NCI-H2107 (cell line): ENCODE measurements at regions not wholly inside any gene's neighbourhood (a gene's known extent, or its start where the extent isn't known, plus 50 kb on each side); places are given as distances from the start of the nearest gene placed in this dataset.
"Not testable (repeated sequence)": the region's sequence is repeated elsewhere in the genome, so short reads cannot be mapped to it uniquely, and the experiment has no call there.

Source experiments
- DNase-seq: peaks from one replicate; lab custom pipeline; 2025; lab: John Stamatoyannopoulos, UW

DNA sequence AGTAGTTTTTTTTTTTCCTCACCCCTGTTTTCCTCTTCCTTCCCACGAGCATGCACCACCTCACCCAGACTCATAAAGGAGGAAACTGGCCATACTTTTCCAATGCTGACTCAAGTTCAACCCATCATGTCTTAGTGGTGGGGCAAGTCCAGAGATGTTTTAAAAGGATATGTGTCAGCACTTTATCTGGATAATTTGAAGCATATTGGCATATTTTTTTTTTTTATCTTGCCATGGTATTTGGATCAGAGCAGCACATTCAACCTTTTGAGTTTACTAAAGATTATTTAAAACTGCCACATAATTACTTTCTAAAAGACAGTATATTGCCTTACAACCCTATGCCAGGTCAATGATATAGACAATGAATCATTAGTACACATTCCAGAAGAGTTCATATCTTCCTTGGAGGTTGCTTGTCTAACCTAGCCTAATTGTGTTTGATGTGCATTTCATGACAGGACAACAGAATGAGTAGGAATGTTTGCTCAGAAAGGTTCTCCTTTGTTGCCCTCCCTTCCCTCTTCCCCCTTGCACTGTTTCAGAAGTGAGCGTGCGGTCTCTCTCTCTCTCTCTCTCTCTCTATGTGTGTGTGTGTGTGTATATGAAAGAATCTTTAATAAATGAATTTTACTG lies 950.7 kb upstream of the FAM98A start:
- DNase-seq: no peak

- DNase-seq: no peak
Measured at GRCh38 chr2:34547900-34548299, 948.8 kb upstream of the FAM98A start.

DNA sequence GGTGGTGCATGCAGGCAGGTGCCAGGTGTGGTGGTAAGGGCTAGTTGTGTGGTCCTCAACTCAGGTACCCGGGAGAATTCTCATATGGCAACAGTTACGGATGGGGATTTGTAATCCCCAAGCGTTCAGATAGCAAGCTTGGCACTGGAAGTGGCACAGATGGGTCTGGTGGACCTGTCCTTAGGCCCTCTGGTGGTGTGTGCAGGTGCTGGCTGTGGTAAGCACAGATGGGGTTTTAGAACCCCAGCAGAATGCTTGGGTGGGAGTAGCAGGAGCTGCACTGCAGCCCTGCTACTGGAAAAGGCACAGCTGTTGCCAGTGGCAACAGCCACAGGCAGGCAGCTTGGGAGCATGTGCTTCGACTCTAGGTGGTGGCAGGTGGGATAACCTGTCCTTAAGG lies 948.2 kb upstream of the FAM98A start:
- no peak for DNase-seq

GRCh38 chr2:34545486-34546136 lies 946.5 kb upstream of the FAM98A start:
- DNase-seq: no peak

DNA sequence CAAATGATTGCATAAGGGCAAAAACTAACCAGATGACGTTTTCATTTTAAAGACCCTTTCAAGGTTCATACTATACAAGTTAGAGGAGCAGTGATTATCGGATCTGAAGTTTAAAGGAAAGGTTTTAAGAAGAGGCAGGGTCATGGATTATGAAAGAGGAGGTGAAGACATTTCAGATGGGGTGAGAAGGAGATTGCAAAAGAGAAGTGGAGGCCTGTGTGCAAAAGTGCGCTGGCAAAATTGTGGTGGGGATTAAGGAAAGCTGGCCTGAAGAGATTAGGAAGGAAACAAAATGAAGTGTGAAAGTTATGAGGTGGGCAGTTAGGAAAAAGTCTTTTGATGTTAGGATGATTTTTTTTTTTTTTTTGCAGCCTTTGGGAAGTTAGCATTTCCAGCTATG lies 935.7 kb upstream of the FAM98A start:
- DNase-seq: no peak

DNA sequence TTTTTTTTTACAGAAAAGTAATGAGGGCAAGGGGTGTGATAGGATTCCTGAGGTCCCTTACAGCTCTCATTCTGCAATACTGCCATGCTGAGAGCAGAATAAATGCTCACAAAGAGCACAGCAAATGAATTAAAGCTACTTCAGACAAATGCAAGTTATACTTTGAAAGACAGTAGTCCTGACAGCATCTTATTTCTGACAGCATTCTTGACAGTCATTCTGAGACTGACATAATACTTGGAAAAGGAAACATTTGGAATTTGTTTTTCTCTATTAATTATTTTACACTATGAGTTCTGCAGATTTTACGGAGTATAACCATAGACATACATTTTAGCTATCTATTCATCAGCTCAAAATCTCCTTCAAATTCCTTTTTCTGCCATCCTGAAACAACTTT lies 935.2 kb upstream of the FAM98A start:
- DNase-seq: no peak

DNA sequence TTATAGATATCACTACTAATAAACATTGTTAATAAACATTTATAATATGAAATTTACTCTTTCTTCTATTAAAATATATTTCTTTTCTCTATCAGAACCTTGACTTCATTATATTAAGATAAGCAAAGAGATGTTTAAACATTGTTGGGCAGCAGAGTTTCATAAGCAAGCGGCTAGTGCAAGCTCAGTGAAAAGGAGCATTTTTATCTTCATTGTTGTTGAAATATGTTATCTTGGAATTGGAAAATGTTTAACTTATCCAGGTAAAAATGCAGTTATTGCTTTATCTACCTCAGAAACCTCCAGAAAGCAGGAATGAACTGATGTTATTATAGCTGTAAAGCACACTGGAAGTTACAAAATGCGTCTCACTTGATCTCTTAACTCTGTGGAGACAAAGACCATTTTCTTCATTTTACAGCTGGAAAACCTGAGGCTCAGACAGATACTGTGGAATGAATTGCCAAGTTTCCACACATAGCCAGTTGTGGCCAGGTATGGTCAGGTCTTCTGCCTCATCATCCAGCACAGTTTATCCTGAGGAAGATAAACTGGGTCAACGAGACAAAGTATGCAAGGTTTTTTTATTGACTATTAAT lies 934.6 kb upstream of the FAM98A start:
- DNase-seq: no peak

GRCh38 chr2:34529965-34530364 lies 930.9 kb upstream of the FAM98A start:
- no peak for DNase-seq

DNA sequence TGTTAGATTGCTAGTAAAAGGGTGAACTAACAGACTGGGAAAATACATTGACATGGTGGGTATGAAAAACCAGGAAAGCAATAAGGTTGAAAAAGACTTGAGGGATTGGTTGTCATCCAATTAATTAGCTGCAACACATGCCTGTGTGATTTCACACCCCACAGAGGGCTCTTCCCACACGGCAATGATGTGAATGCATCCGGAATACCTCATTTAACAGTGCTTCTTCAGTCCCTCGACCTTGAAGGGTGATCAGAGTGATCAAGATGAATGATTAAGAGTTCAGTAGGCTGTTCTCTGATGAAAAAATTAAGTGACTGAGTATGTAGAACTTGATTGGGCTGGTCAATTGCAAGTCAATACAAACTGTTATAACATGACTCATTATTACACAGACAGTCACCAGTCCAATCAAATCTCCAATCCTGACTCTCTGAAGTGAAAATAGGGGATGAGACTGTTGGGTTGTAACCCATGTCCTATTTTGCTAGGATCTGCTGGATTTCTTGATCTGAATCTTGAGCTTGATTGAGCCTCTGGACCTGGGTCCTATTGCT lies 924.9 kb upstream of the FAM98A start:
- no peak for DNase-seq

- no peak for DNase-seq
Measured at GRCh38 chr2:34519659-34520058, 920.6 kb upstream of the FAM98A start.

GRCh38 chr2:34498561-34498960 lies 899.5 kb upstream of the FAM98A start:
- DNase-seq: no peak

GRCh38 chr2:34494192-34494591 lies 895.1 kb upstream of the FAM98A start:
- DNase-seq: not testable (repeated sequence)

GRCh38 chr2:34492561-34493455 lies 893.7 kb upstream of the FAM98A start:
- DNase-seq: no peak

- no peak for DNase-seq
Measured at GRCh38 chr2:34486965-34487364, 887.9 kb upstream of the FAM98A start.

- no peak for DNase-seq
Measured at GRCh38 chr2:34481542-34481941, 882.4 kb upstream of the FAM98A start.

- DNase-seq: no peak
Measured at GRCh38 chr2:34480366-34480765, 881.3 kb upstream of the FAM98A start.

DNA sequence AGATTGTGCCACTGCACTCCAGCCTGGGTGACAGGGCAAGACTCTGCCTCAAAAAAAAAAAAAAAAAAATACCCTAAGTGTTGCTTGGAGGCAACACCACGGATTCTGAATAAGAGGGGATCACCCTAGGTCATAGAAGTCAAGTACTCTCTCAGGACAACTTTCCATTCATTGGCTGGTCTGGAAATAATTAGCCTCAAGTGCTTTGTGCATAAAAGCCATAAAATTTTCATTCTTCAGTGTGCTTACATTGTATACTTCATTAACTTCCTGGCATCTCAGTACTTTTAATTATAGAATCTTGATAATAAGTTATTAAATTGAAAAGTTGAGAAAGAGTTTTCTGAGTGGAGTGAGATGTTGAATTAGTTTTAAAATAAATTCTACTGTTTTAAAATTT lies 876.1 kb upstream of the FAM98A start:
- no peak for DNase-seq

DNA sequence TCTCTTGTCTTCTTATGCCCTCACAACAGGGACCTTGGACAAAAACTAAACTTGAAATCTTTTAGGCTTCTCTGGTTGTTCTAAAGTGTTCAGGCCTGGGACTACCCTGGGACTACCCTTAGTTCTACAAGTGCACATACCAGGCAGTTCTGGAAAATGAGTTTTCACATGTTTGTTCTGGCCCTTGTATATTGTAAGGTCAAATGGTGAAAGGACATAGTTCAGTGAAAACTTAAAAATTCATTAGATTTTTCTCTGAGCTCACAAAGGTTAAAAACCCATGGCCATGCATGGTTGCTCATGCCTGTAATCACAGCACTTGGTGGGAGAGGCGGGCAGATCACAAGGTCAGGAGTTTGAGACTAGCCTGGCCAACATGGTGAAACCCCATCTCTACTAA lies 875.5 kb upstream of the FAM98A start:
- no peak for DNase-seq

DNA sequence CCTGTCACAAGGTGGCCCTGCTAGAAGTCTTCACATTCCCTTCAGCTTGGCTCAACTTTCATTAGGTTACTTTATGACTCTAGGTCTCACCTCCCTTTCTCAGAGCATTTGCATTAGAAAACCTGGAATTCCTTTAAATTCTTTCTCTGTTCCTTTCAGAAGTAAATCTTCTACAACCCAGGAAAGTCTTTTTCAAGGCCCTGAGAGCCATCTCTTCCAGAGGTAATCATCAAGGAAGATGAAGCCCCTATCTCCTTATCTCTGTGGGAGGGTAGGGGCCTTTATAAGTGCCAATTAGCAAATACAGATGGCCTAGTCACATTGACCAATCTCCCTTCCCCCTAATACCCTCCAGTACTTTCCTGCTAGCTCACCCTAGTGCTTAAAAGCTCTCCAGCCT lies 848.0 kb upstream of the FAM98A start:
- no peak for DNase-seq

DNA sequence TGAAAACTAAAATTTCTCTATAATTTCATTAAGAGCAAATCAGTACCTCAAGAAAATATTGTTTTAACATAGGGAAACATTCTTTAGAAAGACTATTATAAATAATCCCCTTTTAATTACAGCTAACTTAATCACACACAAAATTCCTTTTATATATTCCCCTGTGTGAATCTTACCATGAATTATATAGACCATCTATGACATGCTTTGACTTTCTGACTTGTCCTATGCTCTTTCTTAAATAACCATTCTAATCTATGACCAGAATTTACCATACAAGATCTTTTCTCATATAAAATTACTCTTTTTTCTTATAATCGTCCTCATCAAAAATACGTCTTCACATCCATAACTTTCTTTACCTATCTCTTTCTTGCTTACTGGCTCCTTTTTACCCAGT lies 824.2 kb upstream of the FAM98A start:
- no peak for DNase-seq

GRCh38 chr2:34419856-34420255 lies 820.8 kb upstream of the FAM98A start:
- DNase-seq: no peak

DNA sequence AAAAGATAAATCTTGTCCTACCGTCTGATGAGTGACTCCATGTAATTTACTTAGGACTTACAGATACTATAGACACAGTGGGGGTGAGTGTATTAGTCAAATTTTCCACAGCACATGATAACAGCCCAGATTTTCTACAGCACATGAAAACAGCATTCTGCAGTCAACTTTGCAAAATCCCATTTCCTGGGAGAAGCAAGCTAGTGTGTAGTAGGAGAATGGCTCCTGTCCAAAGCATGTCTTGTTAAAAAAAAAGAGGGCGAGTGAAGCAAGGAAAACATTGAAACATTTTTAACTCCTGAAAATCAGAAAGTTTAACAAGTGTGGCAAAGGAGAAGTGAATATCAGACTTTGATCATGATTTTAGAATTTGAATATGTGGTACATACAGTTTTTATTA lies 817.8 kb upstream of the FAM98A start:
- DNase-seq: no peak
